Large intestine (tissue), 3 donors: ENCODE measurements at regions not wholly inside any gene's neighbourhood (a gene's known extent, or its start where the extent isn't known, plus 50 kb on each side); places are given as distances from the start of the nearest gene placed in this dataset.

Experiments used
- DNase-seq, 2 donors: peaks; one replicate each; pipeline versions ENCODE4 v3.0.0 to v3.0.0-alpha.2; 2013
- H3K27ac ChIP-seq: one replicate; pipeline ENCODE4 v1.5.1; 2013; ENCODE audit warnings: low read length
- H3K27me3 ChIP-seq: 2 replicates; pipeline ENCODE4 v1.6.1; 2013; ENCODE audit warnings: low read length; ENCODE audit not compliant: control insufficient read depth, insufficient read depth
- H3K36me3 ChIP-seq: 2 replicates; pipeline ENCODE4 v1.6.1; 2013; ENCODE audit warnings: low read length; ENCODE audit not compliant: control insufficient read depth, insufficient read depth
- H3K4me1 ChIP-seq: one replicate; pipeline ENCODE4 v1.6.1; 2013; ENCODE audit warnings: low read length; ENCODE audit not compliant: control insufficient read depth, insufficient read depth
- H3K4me3 ChIP-seq: one replicate; pipeline ENCODE4 v1.5.1; 2013; ENCODE audit warnings: low read length
- H3K9me3 ChIP-seq: one replicate; pipeline ENCODE4 v1.6.1; 2013; ENCODE audit warnings: mild to moderate bottlenecking, low read depth, low read length, moderate library complexity; ENCODE audit not compliant: control insufficient read depth
- WGBS: methylation state at CpG from one replicate; pipeline ENCODE4 v1.1.5; 2013; ENCODE audit warnings: low lambda C conversion rate; ENCODE audit not compliant: insufficient coverage; 5-methylcytosine and 5-hydroxymethylcytosine counted together

DNA sequence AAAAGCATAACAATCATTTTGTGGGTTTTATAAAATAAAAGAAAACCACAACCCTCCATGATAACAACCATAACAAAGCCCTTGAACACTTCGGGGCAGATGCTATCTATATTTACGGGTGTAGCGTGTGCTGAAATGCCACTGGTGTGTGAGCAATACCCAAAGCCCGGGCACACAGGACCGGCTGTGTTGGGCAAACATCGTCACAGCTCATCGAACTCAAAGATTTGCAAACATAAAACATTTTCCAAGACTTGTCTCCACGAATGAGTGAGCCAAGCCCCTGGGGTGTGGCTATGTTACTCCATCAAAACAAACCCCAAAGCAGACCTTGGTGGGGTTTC is 290.2 kb downstream of the LPIN1 start:
- H3K9me3 ChIP-seq: no peaks in the 10 kb centered on the region
- no peaks in the 10 kb centered on the region for H3K4me1 ChIP-seq
- H3K27ac ChIP-seq: no peak overlapping the region
- H3K36me3 ChIP-seq: no peaks in the 10 kb centered on the region
- no peak overlapping the region for H3K4me3 ChIP-seq
- H3K27me3 ChIP-seq: no peaks in the 10 kb centered on the region
- WGBS: no CpG with 5 or more reads among the region's 8 CpGs
- no peak for DNase-seq

DNA sequence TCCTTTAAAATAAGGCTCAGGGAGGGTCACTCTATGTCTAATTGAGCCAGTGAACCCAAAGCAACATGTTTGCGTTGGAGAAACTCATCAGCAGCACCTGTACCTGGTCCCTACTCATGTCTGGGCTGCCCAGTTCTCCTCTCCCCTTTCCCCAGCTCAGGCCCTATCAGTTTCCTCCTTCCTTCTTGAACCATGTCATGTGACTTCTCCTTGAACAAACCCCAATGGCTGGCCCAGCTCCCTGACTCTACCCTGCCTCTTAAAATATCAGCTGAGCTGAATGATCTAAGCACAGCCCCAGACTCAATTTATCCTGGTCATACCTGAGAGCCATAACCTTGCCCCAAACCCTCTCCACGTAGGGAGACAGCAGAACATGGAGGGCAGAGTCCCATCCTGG is 290.9 kb downstream of the LPIN1 start:
- no peak for DNase-seq
- Histone ChIP-seq H3K4me1 (no peaks in the 10 kb centered on the region), H3K4me3 (no peak overlapping the region), H3K27me3 (no peaks in the 10 kb centered on the region), H3K27ac (no peak overlapping the region), H3K9me3 (no peaks in the 10 kb centered on the region), H3K36me3 (no peaks in the 10 kb centered on the region)
- WGBS: no CpG with 5 or more reads among the region's 2 CpGs

DNA sequence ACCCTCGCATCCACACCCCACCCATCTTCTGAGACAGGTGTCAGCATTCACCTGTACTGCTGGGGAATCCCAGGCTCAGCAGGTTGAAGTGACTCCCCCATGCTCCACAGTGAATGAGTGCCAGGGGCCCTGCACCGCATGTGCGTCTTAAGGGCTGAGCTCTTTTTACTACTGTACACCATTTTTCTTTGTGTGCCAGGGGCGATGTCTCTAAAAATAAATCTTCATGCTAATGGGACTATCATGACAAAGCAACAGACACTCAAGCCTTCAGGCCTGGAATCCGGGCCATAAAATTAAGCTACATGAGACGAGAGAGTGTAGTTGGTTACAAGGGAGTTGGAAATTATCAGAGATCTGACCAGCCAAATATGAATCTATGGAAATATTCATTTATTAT is 294.8 kb downstream of the LPIN1 start:
- WGBS: no CpG with 5 or more reads among the region's 6 CpGs
- no peaks in the 10 kb centered on the region for H3K36me3 ChIP-seq
- no peak overlapping the region for H3K4me3 ChIP-seq
- H3K4me1 ChIP-seq: no peaks in the 10 kb centered on the region
- no peaks in the 10 kb centered on the region for H3K9me3 ChIP-seq
- no peak for DNase-seq
- H3K27me3 ChIP-seq: no peaks in the 10 kb centered on the region
- no peak overlapping the region for H3K27ac ChIP-seq

DNA sequence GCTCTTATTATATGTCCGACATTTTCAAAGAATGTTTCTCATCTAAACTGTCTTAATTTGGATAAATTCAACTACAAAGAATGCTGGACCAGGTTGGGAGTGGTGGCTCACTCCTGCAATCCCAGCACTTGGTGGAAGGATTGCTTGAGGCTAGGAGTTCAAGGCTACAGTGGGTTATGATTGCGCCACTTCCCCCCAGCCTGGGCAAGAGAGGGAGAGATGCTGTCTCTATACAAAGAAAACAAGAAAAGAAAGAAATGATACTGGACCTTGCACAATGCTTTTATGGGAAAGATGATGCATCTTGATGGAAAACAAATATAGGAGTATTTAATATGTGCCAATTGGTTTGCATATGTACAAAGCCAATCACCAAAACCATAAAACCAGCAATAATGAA is 296.7 kb downstream of the LPIN1 start:
- no peaks in the 10 kb centered on the region for H3K36me3 ChIP-seq
- WGBS: 43% methylated on average over 1 of the region's 2 CpGs
- no peaks in the 10 kb centered on the region for H3K9me3 ChIP-seq
- no peak overlapping the region for H3K27ac ChIP-seq
- H3K27me3 ChIP-seq: no peaks in the 10 kb centered on the region
- no peak overlapping the region for H3K4me3 ChIP-seq
- no peaks in the 10 kb centered on the region for H3K4me1 ChIP-seq
- no peak for DNase-seq

DNA sequence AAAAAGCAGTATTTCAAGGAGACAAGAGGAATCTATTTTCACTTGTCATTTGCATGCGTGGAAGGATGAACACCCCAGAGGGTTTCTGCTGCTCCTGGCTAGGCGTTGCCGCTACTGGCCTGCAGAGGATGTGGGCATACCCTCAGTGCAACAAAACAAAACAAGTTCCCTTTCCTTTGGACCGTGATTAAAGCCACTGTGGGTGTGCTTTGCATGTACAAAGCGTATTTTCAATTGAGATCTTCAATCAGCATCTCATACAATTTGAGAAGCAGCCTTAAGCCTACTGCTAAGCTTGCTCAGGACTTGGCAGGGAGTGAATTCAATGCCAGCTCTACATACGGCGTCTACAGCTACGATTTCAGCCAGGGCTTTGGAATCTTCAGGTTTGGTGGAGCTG is 298.4 kb downstream of the LPIN1 start:
- Histone ChIP-seq H3K36me3 (no peaks in the 10 kb centered on the region), H3K4me1 (no peaks in the 10 kb centered on the region), H3K4me3 (no peak overlapping the region), H3K27me3 (no peaks in the 10 kb centered on the region), H3K27ac (no peak overlapping the region), H3K9me3 (no peaks in the 10 kb centered on the region)
- no CpG with 5 or more reads among the region's 8 CpGs for WGBS
- no peak for DNase-seq

- H3K4me3 ChIP-seq: no peak overlapping the region
- H3K27ac ChIP-seq: no peak overlapping the region
- H3K27me3 ChIP-seq: no peaks in the 10 kb centered on the region
- no peaks in the 10 kb centered on the region for H3K9me3 ChIP-seq
- no peak for DNase-seq
- 100% methylated on average over 1 of the region's 9 CpGs for WGBS
- no peaks in the 10 kb centered on the region for H3K36me3 ChIP-seq
- no peaks in the 10 kb centered on the region for H3K4me1 ChIP-seq
These were observed 299.4 kb downstream of the LPIN1 start for GRCh38 chr2:12045864-12046291.

DNA sequence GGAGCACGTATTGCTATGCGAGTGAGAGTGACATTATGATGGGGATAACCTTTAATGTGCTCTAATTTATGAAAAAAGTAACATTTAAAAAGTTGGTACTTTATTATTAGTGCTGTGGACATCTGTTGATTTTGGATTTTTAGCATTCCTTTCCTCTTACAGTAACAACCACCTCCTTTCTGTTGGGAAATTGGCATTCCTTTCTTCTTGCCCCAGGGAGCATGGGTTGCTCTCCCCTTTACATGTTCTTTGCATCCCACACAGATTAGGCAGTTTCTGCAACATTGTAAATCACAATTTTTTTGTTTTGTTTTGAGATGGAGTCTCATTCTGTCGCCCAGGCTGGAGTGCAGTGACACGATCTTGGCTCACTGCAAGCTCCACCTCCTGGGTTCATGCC is 300.2 kb downstream of the LPIN1 start:
- Histone ChIP-seq H3K4me3 (no peak overlapping the region), H3K36me3 (no peaks in the 10 kb centered on the region), H3K4me1 (no peaks in the 10 kb centered on the region), H3K27me3 (no peaks in the 10 kb centered on the region), H3K27ac (no peak overlapping the region), H3K9me3 (no peaks in the 10 kb centered on the region)
- 100% methylated on average over 1 of the region's 4 CpGs for WGBS
- DNase-seq: no peak

DNA sequence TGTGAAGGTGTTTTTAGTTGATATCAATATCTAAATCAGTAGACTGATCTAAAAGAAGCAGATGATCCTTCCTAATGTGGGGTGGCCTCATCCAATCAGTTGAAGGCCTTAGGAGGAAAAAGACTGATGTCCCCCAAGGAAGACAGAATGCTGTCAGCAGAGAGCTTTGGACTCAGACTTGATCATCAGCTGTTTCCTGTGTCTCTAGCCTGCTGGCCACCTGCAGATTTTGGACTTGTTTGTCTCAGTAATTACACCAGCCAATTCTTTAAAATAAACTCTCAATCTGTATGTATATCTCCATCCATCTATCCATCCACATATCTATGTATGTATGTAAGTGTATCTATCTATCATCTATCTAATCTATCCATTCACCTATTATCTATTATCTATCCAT is 301.3 kb downstream of the LPIN1 start:
- no peaks in the 10 kb centered on the region for H3K4me1 ChIP-seq
- no peaks in the 10 kb centered on the region for H3K9me3 ChIP-seq
- no peaks in the 10 kb centered on the region for H3K36me3 ChIP-seq
- DNase-seq: no peak
- no peak overlapping the region for H3K27ac ChIP-seq
- no peaks in the 10 kb centered on the region for H3K27me3 ChIP-seq
- no peak overlapping the region for H3K4me3 ChIP-seq

- WGBS: no CpG with 5 or more reads among the region's 4 CpGs
- Histone ChIP-seq H3K27ac (no peak overlapping the region), H3K9me3 (no peaks in the 10 kb centered on the region), H3K36me3 (no peaks in the 10 kb centered on the region), H3K4me3 (no peak overlapping the region), H3K27me3 (no peaks in the 10 kb centered on the region), H3K4me1 (no peaks in the 10 kb centered on the region)
- no peak for DNase-seq
These were observed 302.1 kb downstream of the LPIN1 start for GRCh38 chr2:12048550-12048949.

DNA sequence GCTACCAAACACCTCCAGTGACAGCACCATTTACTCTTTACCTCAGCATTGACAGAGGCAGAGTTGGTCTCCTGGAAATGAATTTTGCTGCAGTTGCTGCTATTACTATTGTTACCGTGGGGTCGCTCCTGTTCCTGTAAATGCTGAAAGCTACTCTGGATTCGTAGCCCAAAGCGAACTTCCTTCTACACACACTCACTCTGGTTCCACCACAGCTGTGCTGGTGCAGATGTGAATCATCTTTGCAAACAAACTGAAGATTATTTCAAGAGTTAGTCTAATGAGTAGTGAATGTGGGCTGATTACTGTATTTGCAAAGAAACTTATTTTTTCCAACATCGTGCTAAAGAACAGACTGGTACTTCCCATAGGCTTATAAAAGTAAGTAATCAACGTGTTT is 304.0 kb downstream of the LPIN1 start:
- Histone ChIP-seq H3K4me3 (no peak overlapping the region), H3K27ac (no peak overlapping the region), H3K9me3 (no peaks in the 10 kb centered on the region), H3K27me3 (no peaks in the 10 kb centered on the region), H3K4me1 (no peaks in the 10 kb centered on the region), H3K36me3 (no peaks in the 10 kb centered on the region)
- WGBS: no CpG with 5 or more reads among the region's 6 CpGs
- peak in 1 of 2 donors; percentile 13 for DNase-seq

- no peaks in the 10 kb centered on the region for H3K36me3 ChIP-seq
- no peaks in the 10 kb centered on the region for H3K9me3 ChIP-seq
- H3K27ac ChIP-seq: no peak overlapping the region
- H3K4me3 ChIP-seq: no peak overlapping the region
- H3K27me3 ChIP-seq: no peaks in the 10 kb centered on the region
- no peaks in the 10 kb centered on the region for H3K4me1 ChIP-seq
- WGBS: no CpG with 5 or more reads among the region's 2 CpGs
- DNase-seq: no peak
These were observed 305.4 kb downstream of the LPIN1 start for GRCh38 chr2:12051831-12052230.
